ENCODE measurements at regions not wholly inside any gene's neighbourhood (a gene's known extent, or its start where the extent isn't known, plus 50 kb on each side); places are given as distances from the start of the nearest gene placed in this dataset.

GRCh38 chr14:89626233-89626806 lies 209.3 kb upstream of the FOXN3 start:
- DNase-seq = no peak

- DNase-seq = no peak
Measured at GRCh38 chr14:89625731-89626232, 208.7 kb upstream of the FOXN3 start.

- no peak for DNase-seq
Measured at GRCh38 chr14:89625244-89625713, 208.2 kb upstream of the FOXN3 start.

- no peak for DNase-seq
Measured at GRCh38 chr14:89624500-89625156, 207.6 kb upstream of the FOXN3 start.

- DNase-seq = no peak
Measured at GRCh38 chr14:89621791-89622638, 205.0 kb upstream of the FOXN3 start.

GRCh38 chr14:89621009-89621421 lies 204.0 kb upstream of the FOXN3 start:
- no peak for DNase-seq

GRCh38 chr14:89620436-89620835 lies 203.4 kb upstream of the FOXN3 start:
- DNase-seq = no peak

- DNase-seq = no peak
Measured at GRCh38 chr14:89619596-89619995, 202.6 kb upstream of the FOXN3 start.

GRCh38 chr14:89618811-89619551 lies 201.9 kb upstream of the FOXN3 start:
- DNase-seq = peak; percentile 37

GRCh38 chr14:89618330-89618708 lies 201.3 kb upstream of the FOXN3 start:
- DNase-seq = no peak

GRCh38 chr14:89617481-89618329 lies 200.7 kb upstream of the FOXN3 start:
- peak; percentile 59 for DNase-seq

- DNase-seq = no peak
Measured at GRCh38 chr14:89616852-89617341, 199.9 kb upstream of the FOXN3 start.

GRCh38 chr14:89616425-89616824 lies 199.4 kb upstream of the FOXN3 start:
- no peak for DNase-seq

GRCh38 chr14:89615421-89615820 lies 198.4 kb upstream of the FOXN3 start:
- DNase-seq = no peak

- no peak for DNase-seq
Measured at GRCh38 chr14:89614009-89614691, 197.1 kb upstream of the FOXN3 start.

- no peak for DNase-seq
Measured at GRCh38 chr14:89613260-89614008, 196.4 kb upstream of the FOXN3 start.

- no peak for DNase-seq
Measured at GRCh38 chr14:89609500-89610100, 192.6 kb upstream of the FOXN3 start.

- no peak for DNase-seq
Measured at GRCh38 chr14:89607453-89607852, 190.4 kb upstream of the FOXN3 start.

GRCh38 chr14:89603938-89604480 lies 187.0 kb upstream of the FOXN3 start:
- DNase-seq = no peak

Measured in occipital lobe (tissue), 1 donor.